GM12892 (cell line): ENCODE measurements at regions not wholly inside any gene's neighbourhood (a gene's known extent, or its start where the extent isn't known, plus 50 kb on each side); places are given as distances from the start of the nearest gene placed in this dataset.
"Not testable (repeated sequence)": the region's sequence is repeated elsewhere in the genome, so short reads cannot be mapped to it uniquely, and the experiment has no call there.

ENCODE experiments used
- POLR2A ChIP-seq: IDR thresholded peaks from 2 replicates; pipeline ENCODE4 v1.6.1; 2011; ENCODE audit warnings: low read depth, low read length, control low read depth
- POLR2AphosphoS5 ChIP-seq: IDR thresholded peaks from 2 replicates; pipeline ENCODE4 v1.6.1; 2011; ENCODE audit warnings: low read depth, low read length, control low read depth

GRCh38 chr18:14275391-14275790 is 143.2 kb upstream of the ZNF519 start:
- not testable (repeated sequence) for TF ChIP-seq POLR2A, POLR2AphosphoS5
